ENCODE measurements at regions not wholly inside any gene's neighbourhood (a gene's known extent, or its start where the extent isn't known, plus 50 kb on each side); places are given as distances from the start of the nearest gene placed in this dataset.
"Not testable (repeated sequence)": the region's sequence is repeated elsewhere in the genome, so short reads cannot be mapped to it uniquely, and the experiment has no call there.

DNA sequence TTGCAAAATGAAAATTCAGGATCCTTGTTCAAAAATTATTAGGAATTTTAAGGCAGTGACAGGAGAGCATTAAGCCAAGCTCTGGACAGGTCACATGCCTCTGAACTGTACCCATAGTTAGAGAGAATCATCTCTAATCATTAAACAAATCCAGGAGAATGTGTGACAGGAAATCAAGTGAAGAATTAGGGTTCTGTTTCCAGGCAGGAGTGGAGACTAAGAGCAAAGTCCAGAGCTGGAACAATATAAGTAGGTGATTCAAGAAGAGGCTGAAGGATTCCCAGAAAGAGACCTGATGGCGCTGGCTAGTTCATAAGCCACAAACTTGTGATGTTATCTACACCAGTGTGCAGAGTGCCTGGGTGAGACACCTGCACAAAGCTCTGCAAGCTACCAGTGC is 104.6 kb upstream of the PRKG2 start:
- no peak overlapping the region for H3K27ac ChIP-seq
- no peak for TF ChIP-seq ZFX (IDR thresholded peaks at IDR 0.05)
- TF ChIP-seq, protein P1, sequence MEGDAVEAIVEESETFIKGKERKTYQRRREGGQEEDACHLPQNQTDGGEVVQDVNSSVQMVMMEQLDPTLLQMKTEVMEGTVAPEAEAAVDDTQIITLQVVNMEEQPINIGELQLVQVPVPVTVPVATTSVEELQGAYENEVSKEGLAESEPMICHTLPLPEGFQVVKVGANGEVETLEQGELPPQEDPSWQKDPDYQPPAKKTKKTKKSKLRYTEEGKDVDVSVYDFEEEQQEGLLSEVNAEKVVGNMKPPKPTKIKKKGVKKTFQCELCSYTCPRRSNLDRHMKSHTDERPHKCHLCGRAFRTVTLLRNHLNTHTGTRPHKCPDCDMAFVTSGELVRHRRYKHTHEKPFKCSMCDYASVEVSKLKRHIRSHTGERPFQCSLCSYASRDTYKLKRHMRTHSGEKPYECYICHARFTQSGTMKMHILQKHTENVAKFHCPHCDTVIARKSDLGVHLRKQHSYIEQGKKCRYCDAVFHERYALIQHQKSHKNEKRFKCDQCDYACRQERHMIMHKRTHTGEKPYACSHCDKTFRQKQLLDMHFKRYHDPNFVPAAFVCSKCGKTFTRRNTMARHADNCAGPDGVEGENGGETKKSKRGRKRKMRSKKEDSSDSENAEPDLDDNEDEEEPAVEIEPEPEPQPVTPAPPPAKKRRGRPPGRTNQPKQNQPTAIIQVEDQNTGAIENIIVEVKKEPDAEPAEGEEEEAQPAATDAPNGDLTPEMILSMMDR (conservative IDR thresholded peaks at IDR 0.05), result no peak

DNA sequence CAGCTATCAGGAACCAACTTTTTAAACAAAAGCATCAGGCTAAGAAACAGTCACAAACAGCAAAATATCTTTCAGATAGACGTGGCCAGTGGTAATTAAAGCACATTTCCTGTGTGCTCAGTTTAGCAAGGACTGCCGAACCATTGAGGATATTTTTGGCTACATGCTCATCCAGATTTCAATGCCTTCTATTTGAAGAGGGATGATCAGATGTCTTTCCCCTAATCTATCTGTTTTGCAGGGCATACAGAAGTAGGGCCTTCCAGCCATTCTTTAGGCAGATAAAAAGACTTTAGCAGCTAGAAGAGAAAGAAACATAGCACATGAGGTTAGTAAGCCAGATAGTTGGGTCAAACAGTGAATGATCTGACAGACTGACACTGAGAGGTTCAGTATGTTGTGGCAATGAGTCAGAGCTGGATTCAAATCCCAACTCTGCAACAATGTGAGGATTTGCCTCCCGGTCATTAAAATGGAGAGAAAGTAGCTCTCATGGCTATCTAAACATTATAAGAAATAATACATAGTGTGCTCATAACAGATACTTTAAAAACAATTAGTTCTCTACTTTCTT is 100.0 kb upstream of the PRKG2 start:
- H3K27ac ChIP-seq, result no peak overlapping the region
- no peak for TF ChIP-seq ZFX (IDR thresholded peaks at IDR 0.05)
- TF ChIP-seq, protein P1 (conservative IDR thresholded peaks at IDR 0.05), result no peak

DNA sequence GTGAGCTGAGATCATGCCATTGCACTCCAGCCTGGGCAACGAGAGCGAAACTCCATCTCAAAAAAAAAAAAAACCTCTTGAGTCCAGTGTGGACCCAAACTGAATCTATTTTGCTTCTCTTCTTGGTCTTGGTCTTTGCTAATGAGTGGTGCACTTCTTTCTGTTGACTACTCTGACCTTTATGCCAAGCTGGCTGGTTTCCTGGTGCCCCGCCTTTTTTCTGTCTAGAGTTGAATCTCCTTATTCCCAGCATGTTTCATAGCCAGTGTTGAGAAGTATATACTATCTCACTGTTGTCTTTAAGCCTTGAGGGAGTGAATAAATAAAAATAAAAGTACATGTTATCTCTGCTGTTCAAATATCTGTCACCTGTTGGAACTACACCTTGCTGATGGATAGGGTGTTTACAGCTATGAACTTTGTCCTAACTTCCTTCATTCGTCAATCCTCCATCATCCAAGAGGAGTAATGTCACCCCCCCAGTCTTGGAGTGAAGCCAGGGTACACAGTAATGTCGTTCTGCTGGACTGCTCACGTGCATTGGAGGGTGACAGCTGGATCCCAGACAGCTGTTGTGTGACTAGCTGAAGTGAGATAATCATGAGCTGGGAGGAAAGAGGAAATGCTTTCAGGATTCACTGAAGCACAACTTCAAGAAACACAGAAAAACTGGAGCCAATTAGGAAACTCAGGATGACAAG is 99.3 kb upstream of the PRKG2 start:
- no peak overlapping the region for H3K27ac ChIP-seq

DNA sequence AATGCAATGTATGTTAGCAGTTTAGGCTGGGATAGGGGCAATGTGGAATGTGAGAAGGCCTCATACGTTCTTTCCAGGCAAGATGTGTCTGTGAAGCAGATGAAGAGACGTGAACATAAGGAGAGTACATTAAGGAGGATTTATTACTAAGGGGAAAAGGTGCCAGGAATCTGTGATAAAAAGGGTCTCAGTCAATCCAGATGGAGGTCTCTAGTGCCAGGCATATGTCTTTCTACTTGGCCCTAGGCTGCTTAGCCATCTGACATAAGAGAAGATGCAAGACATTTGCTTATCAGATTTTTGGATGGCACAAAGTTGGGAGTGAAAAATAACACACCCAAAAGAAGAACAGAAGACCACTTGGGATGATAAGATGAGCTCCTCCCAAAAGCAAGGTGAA is 93.0 kb upstream of the PRKG2 start:
- TF ChIP-seq, protein P1 (conservative IDR thresholded peaks at IDR 0.05), result no peak
- TF ChIP-seq ZFX (IDR thresholded peaks at IDR 0.05), result no peak

More for the DNA sequence above, 99.3 kb upstream of the PRKG2 start:
- TF ChIP-seq, protein P1 (conservative IDR thresholded peaks at IDR 0.05), result no peak
- TF ChIP-seq ZFX (IDR thresholded peaks at IDR 0.05), result no peak

DNA sequence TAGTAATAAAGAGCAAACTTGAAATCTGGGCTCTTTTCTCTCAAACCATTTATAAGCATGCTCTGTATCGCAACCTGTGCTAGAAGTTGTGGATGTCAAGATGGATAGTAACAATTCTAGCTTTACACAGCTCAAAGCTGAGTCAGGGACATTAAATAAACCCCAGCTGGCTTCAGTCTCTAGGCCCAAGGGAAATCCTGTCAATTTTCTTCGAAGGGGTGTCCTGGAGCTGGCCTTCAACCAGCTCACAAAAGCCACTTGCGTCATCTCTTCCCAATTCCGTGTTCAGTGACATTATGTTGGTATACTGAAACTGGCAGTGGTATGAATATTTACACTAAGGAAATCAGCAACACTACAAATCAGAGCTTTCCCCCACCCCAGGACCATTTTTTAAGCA is 89.8 kb upstream of the PRKG2 start:
- H3K27ac ChIP-seq, result no peak overlapping the region
- TF ChIP-seq ZFX (IDR thresholded peaks at IDR 0.05), result no peak
- TF ChIP-seq, protein P1 (conservative IDR thresholded peaks at IDR 0.05), result no peak

More for the DNA sequence above, 93.0 kb upstream of the PRKG2 start:
- H3K27ac ChIP-seq, result no peak overlapping the region

DNA sequence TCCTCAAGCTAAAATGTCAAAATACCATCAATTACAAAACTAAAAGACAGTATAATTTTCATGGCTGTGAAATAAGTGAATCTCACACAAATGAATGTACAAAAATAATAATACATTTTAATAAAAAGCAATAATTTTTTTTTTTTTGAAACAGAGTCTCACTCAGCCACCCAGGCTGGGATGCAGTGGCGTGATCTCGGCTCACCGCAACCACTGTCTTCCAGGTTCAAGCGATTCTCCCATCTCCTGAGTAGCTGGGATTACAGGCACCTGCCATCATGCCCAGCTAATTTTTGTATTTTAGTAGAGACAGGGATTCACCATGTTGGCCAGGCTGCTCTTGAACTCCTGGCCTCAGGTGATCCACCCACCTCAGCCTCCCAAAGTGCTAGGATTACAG is 85.3 kb upstream of the PRKG2 start:
- H3K27ac ChIP-seq, result not testable (repeated sequence)

DNA sequence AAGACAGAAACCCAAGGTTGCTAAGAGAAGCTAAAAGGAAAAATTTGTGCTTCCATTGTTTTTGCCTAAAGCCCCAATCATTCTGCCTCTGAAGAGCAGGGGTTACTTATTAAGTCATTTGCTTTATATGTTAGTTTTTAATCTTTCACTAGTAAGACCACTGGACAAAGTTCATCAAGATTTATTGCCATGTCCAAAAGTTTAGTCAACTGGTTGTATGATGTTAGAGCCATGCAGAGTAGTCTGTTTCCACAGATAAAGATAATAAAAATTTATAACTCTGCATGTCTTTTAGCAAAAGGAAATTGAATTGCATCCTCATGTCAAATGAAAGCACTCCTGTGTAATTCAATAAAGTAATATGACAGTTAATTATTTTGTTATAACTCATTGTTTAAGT is 75.8 kb upstream of the PRKG2 start:
- no peak overlapping the region for H3K27ac ChIP-seq
- TF ChIP-seq, protein P1 (conservative IDR thresholded peaks at IDR 0.05), result no peak
- TF ChIP-seq ZFX (IDR thresholded peaks at IDR 0.05), result no peak

DNA sequence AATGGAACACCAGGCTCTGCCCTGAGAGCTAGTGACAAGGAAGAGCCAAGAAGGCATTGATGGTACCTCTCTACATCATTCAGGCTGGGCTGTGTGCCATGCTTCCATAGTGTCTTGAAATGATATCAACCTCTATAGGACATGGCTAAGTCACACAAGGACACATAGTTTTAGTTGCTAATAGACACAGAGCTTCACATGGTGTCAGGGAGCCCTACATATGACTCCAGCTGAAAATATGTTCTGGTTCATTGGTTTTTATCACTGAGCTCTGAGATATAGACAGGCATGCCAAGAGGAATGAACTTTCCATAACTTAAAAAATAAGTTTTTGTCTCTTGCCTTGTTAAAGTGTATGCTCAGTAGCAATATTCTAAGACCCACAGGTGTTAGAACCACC is 72.1 kb upstream of the PRKG2 start:
- no peak for TF ChIP-seq ZFX (IDR thresholded peaks at IDR 0.05)
- TF ChIP-seq, protein P1 (conservative IDR thresholded peaks at IDR 0.05), result no peak
- H3K27ac ChIP-seq, result no peak overlapping the region

All from C4-2B (cell line).